GM23338 (cell line): ENCODE measurements at regions not wholly inside any gene's neighbourhood (a gene's known extent, or its start where the extent isn't known, plus 50 kb on each side); places are given as distances from the start of the nearest gene placed in this dataset.

Source experiments
- ATAC-seq: fragments of 200-7000 bp; cut with Tn5 transposase; 3 replicates; pipeline ENCODE4 v1.9.1; 2020
- DNase-seq: peaks from one replicate; pipeline ENCODE4 v3.0.0-alpha.2; 2015; ENCODE audit warnings: low spot score
- H2AFZ ChIP-seq: fragments of 200-600 bp; sonication (generic); 2 replicates; pipeline ENCODE4 v1.8.0; 2016; ENCODE audit warnings: antibody characterized with exemption, mild to moderate bottlenecking, moderate library complexity
- H3F3A ChIP-seq: fragments of 200-600 bp; sonication (generic); replicated peaks from 2 replicates; pipeline ENCODE4 v1.8.0; 2017; ENCODE audit warnings: antibody characterized with exemption, mixed run types, low read depth
- H3K27ac ChIP-seq: fragments of 200-600 bp; sonication (generic); 2 replicates; pipeline ENCODE4 v1.6.1; 2016; ENCODE audit warnings: low read depth
- H3K27me3 ChIP-seq: fragments of 200-600 bp; sonication (generic); 2 replicates; pipeline ENCODE4 v1.8.0; 2016; ENCODE audit warnings: mild to moderate bottlenecking, mixed run types, moderate library complexity; ENCODE audit not compliant: insufficient read depth
- H3K36me3 ChIP-seq: fragments of 200-600 bp; sonication (generic); 2 replicates; pipeline ENCODE4 v1.8.0; 2016; ENCODE audit warnings: mild to moderate bottlenecking; ENCODE audit not compliant: insufficient read depth
- H3K4me1 ChIP-seq: fragments of 200-600 bp; sonication (generic); 2 replicates; pipeline ENCODE4 v1.8.0; 2016; ENCODE audit warnings: mild to moderate bottlenecking, moderate library complexity; ENCODE audit not compliant: insufficient read depth
- H3K4me2 ChIP-seq: fragments of 200-600 bp; sonication (generic); 2 replicates; pipeline ENCODE4 v1.7.1; 2017; ENCODE audit warnings: mixed run types
- H3K4me3 ChIP-seq: fragments of 200-600 bp; sonication (generic); 2 replicates; pipeline ENCODE4 v1.6.1; 2016; ENCODE audit warnings: mixed run types
- H3K79me2 ChIP-seq: fragments of 200-600 bp; sonication (generic); replicated peaks from 2 replicates; pipeline ENCODE4 v1.8.0; 2017; ENCODE audit warnings: mild to moderate bottlenecking; ENCODE audit not compliant: insufficient read depth
- H3K9me2 ChIP-seq: fragments of 200-600 bp; sonication (generic); 2 replicates; pipeline ENCODE4 v1.8.0; 2017; ENCODE audit not compliant: insufficient read depth
- H4K20me1 ChIP-seq: fragments of 200-600 bp; sonication (generic); replicated peaks from 2 replicates; pipeline ENCODE4 v1.8.0; 2017; ENCODE audit warnings: mild to moderate bottlenecking; ENCODE audit not compliant: insufficient read depth
- H3K27ac Mint-ChIP-seq: 2 replicates; pipeline ENCODE4 v1.8.0; 2020; ENCODE audit warnings: inconsistent platforms, mild to moderate bottlenecking, moderate library complexity, mixed read lengths
- H3K27me3 Mint-ChIP-seq: 3 replicates; pipeline ENCODE4 v1.8.0; 2022; ENCODE audit warnings: low read depth, mild to moderate bottlenecking, moderate library complexity, mixed read lengths, inconsistent platforms; ENCODE audit not compliant: insufficient read depth, poor library complexity
- H3K36me3 Mint-ChIP-seq: 3 replicates; pipeline ENCODE4 v1.8.0; 2021; ENCODE audit warnings: low read depth, mild to moderate bottlenecking, inconsistent platforms, moderate library complexity, mixed read lengths
- H3K4me1 Mint-ChIP-seq: 3 replicates; pipeline ENCODE4 v1.8.0; 2020; ENCODE audit warnings: mild to moderate bottlenecking, inconsistent platforms, mixed read lengths
- H3K4me3 Mint-ChIP-seq: 3 replicates; pipeline ENCODE4 v1.8.0; 2021; ENCODE audit warnings: moderate library complexity, mild to moderate bottlenecking, inconsistent platforms, mixed read lengths
- H3K9me3 Mint-ChIP-seq: 3 replicates; pipeline ENCODE4 v1.8.0; 2020; ENCODE audit warnings: moderate library complexity, mild to moderate bottlenecking, inconsistent platforms, mixed read lengths
- CREB1 ChIP-seq: fragments of 250-450 bp; sonication (Bioruptor Pico); IDR thresholded peaks from 2 replicates; pipeline ENCODE4 v1.5.0; 2020; ENCODE audit warnings: low read depth, mild to moderate bottlenecking, moderate library complexity
- EZH2phosphoT487 ChIP-seq: fragments of 200-600 bp; sonication (generic); IDR thresholded peaks from one replicate; pipeline ENCODE4 v1.8.1; 2018; ENCODE audit warnings: antibody characterized with exemption; ENCODE audit not compliant: unreplicated experiment
- TF ChIP-seq, protein P1 (sequence below): IDR thresholded peaks from 2 replicates; pipeline ENCODE4 v1.6.1; 2016; ENCODE audit warnings: antibody characterized with exemption
- TF ChIP-seq, protein P2 (sequence below): fragments of 250-450 bp; sonication (Bioruptor Pico); IDR thresholded peaks from 2 replicates; pipeline ENCODE4 v1.5.0; 2020; ENCODE audit warnings: mild to moderate bottlenecking, moderate library complexity

GRCh38 chr2:215672406-215672805 is 236.5 kb upstream of the FN1 start:
- H3K27me3 Mint-ChIP-seq = no peaks in the 10 kb centered on the region
- Histone ChIP-seq H3K4me2 (no peak overlapping the region), H3K27me3 (no peaks in the 10 kb centered on the region), H3K4me1 (no peaks in the 10 kb centered on the region), H3K79me2 (no peaks in the 10 kb centered on the region), H3K9me2 (no peaks in the 10 kb centered on the region), H3F3A (no peaks in the 10 kb centered on the region), H2AFZ (no peak overlapping the region), H3K27ac (no peak overlapping the region), H4K20me1 (no peaks in the 10 kb centered on the region), H3K4me3 (no peak overlapping the region), H3K36me3 (no peaks in the 10 kb centered on the region)
- no peak overlapping the region for H3K27ac Mint-ChIP-seq
- no peak for DNase-seq
- ATAC-seq = no peak
- no peak overlapping the region for H3K4me3 Mint-ChIP-seq
- no peaks in the 10 kb centered on the region for H3K4me1 Mint-ChIP-seq
- TF ChIP-seq, protein P1, sequence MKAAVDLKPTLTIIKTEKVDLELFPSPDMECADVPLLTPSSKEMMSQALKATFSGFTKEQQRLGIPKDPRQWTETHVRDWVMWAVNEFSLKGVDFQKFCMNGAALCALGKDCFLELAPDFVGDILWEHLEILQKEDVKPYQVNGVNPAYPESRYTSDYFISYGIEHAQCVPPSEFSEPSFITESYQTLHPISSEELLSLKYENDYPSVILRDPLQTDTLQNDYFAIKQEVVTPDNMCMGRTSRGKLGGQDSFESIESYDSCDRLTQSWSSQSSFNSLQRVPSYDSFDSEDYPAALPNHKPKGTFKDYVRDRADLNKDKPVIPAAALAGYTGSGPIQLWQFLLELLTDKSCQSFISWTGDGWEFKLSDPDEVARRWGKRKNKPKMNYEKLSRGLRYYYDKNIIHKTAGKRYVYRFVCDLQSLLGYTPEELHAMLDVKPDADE = no peak
- no peaks in the 10 kb centered on the region for H3K36me3 Mint-ChIP-seq
- no peaks in the 10 kb centered on the region for H3K9me3 Mint-ChIP-seq

DNA sequence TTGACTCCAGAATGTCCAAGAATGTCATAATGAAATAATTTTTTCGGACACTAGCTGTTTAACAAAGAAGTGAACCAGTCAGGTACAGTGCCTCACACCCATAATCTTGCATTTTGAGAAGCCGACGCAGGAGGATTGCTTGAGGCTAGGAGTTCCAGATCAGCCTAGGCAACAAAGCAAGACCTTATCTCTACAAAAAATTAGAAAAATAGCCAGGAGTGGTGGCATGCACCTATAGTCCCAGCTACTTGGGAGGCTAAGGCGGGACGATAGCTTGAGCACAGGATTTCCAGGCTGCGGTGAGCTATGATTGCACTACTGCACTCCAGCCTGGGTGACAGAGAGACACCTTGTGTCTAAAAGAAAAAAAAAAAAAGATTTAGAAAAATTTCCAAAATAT is 235.8 kb upstream of the FN1 start:
- Mint-ChIP-seq H3K9me3 (no peaks in the 10 kb centered on the region), H3K36me3 (no peaks in the 10 kb centered on the region), H3K4me1 (no peaks in the 10 kb centered on the region), H3K4me3 (no peak overlapping the region), H3K27ac (no peak overlapping the region), H3K27me3 (no peaks in the 10 kb centered on the region)
- TF ChIP-seq CREB1 (CRISPR knock-in tag) (no peak), EZH2phosphoT487 (no peak)
- TF ChIP-seq, protein P2, sequence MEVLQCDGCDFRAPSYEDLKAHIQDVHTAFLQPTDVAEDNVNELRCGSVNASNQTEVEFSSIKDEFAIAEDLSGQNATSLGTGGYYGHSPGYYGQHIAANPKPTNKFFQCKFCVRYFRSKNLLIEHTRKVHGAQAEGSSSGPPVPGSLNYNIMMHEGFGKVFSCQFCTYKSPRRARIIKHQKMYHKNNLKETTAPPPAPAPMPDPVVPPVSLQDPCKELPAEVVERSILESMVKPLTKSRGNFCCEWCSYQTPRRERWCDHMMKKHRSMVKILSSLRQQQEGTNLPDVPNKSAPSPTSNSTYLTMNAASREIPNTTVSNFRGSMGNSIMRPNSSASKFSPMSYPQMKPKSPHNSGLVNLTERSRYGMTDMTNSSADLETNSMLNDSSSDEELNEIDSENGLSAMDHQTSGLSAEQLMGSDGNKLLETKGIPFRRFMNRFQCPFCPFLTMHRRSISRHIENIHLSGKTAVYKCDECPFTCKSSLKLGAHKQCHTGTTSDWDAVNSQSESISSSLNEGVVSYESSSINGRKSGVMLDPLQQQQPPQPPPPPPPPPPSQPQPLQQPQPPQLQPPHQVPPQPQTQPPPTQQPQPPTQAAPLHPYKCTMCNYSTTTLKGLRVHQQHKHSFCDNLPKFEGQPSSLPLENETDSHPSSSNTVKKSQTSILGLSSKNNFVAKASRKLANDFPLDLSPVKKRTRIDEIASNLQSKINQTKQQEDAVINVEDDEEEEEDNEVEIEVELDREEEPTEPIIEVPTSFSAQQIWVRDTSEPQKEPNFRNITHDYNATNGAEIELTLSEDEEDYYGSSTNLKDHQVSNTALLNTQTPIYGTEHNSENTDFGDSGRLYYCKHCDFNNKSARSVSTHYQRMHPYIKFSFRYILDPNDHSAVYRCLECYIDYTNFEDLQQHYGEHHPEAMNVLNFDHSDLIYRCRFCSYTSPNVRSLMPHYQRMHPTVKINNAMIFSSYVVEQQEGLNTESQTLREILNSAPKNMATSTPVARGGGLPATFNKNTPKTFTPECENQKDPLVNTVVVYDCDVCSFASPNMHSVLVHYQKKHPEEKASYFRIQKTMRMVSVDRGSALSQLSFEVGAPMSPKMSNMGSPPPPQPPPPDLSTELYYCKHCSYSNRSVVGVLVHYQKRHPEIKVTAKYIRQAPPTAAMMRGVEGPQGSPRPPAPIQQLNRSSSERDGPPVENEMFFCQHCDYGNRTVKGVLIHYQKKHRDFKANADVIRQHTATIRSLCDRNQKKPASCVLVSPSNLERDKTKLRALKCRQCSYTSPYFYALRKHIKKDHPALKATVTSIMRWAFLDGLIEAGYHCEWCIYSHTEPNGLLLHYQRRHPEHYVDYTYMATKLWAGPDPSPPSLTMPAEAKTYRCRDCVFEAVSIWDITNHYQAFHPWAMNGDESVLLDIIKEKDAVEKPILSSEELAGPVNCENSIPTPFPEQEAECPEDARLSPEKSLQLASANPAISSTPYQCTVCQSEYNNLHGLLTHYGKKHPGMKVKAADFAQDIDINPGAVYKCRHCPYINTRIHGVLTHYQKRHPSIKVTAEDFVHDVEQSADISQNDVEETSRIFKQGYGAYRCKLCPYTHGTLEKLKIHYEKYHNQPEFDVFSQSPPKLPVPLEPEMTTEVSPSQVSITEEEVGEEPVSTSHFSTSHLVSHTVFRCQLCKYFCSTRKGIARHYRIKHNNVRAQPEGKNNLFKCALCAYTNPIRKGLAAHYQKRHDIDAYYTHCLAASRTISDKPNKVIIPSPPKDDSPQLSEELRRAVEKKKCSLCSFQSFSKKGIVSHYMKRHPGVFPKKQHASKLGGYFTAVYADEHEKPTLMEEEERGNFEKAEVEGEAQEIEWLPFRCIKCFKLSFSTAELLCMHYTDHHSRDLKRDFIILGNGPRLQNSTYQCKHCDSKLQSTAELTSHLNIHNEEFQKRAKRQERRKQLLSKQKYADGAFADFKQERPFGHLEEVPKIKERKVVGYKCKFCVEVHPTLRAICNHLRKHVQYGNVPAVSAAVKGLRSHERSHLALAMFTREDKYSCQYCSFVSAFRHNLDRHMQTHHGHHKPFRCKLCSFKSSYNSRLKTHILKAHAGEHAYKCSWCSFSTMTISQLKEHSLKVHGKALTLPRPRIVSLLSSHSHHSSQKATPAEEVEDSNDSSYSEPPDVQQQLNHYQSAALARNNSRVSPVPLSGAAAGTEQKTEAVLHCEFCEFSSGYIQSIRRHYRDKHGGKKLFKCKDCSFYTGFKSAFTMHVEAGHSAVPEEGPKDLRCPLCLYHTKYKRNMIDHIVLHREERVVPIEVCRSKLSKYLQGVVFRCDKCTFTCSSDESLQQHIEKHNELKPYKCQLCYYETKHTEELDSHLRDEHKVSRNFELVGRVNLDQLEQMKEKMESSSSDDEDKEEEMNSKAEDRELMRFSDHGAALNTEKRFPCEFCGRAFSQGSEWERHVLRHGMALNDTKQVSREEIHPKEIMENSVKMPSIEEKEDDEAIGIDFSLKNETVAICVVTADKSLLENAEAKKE (CRISPR knock-in tag) = no peak
- no peak overlapping the region for H3K4me3 ChIP-seq
- no peaks in the 10 kb centered on the region for H3F3A ChIP-seq
- no peaks in the 10 kb centered on the region for H4K20me1 ChIP-seq
- no peaks in the 10 kb centered on the region for H3K4me1 ChIP-seq
- ATAC-seq = no peak
- H3K79me2 ChIP-seq = no peaks in the 10 kb centered on the region
- no peak for DNase-seq
- H3K9me2 ChIP-seq = no peaks in the 10 kb centered on the region
- H2AFZ ChIP-seq = no peak overlapping the region
- no peak overlapping the region for H3K4me2 ChIP-seq
- H3K36me3 ChIP-seq = no peaks in the 10 kb centered on the region
- no peak overlapping the region for H3K27ac ChIP-seq
- no peaks in the 10 kb centered on the region for H3K27me3 ChIP-seq
